ENCODE measurements at regions not wholly inside any gene's neighbourhood (a gene's known extent, or its start where the extent isn't known, plus 50 kb on each side); places are given as distances from the start of the nearest gene placed in this dataset.
"Not testable (repeated sequence)": the region's sequence is repeated elsewhere in the genome, so short reads cannot be mapped to it uniquely, and the experiment has no call there.

GRCh38 chr10:56096226-56096517 is 264.9 kb downstream of the ZWINT start:
- no peak for DNase-seq

GRCh38 chr10:56095506-56096225 is 265.4 kb downstream of the ZWINT start:
- DNase-seq: no peak

GRCh38 chr10:56093645-56094044 is 267.4 kb downstream of the ZWINT start:
- DNase-seq: not testable (repeated sequence)

- no peak for DNase-seq
Measured at GRCh38 chr10:56091872-56092271, 269.2 kb downstream of the ZWINT start.

- no peak for DNase-seq
Measured at GRCh38 chr10:56090914-56091540, 270.0 kb downstream of the ZWINT start.

GRCh38 chr10:56085406-56086122 is 275.5 kb downstream of the ZWINT start:
- no peak for DNase-seq

- no peak for DNase-seq
Measured at GRCh38 chr10:56082169-56082568, 278.9 kb downstream of the ZWINT start.

- DNase-seq: no peak
Measured at GRCh38 chr10:56068473-56069263, 292.4 kb downstream of the ZWINT start.

GRCh38 chr10:56068040-56068439 is 293.0 kb downstream of the ZWINT start:
- DNase-seq: no peak

GRCh38 chr10:56063642-56064041 is 297.4 kb downstream of the ZWINT start:
- no peak for DNase-seq

- no peak for DNase-seq
Measured at GRCh38 chr10:56057860-56058259, 303.2 kb downstream of the ZWINT start.

- no peak for DNase-seq
Measured at GRCh38 chr10:56035489-56035888, 325.6 kb downstream of the ZWINT start.

- no peak for DNase-seq
Measured at GRCh38 chr10:56028298-56029132, 332.5 kb downstream of the ZWINT start.

GRCh38 chr10:56012101-56012500 is 349.0 kb downstream of the ZWINT start:
- DNase-seq: no peak

- no peak for DNase-seq
Measured at GRCh38 chr10:56003555-56003954, 357.5 kb downstream of the ZWINT start.

- DNase-seq: no peak
Measured at GRCh38 chr10:55989188-55989587, 371.9 kb downstream of the ZWINT start.

- DNase-seq: no peak
Measured at GRCh38 chr10:55979203-55979602, 381.9 kb downstream of the ZWINT start.

GRCh38 chr10:55966101-55966500 is 395.0 kb downstream of the ZWINT start:
- no peak for DNase-seq

- DNase-seq: no peak
Measured at GRCh38 chr10:55943403-55943802, 417.7 kb downstream of the ZWINT start.

GRCh38 chr10:55929291-55929690 is 431.8 kb downstream of the ZWINT start:
- no peak for DNase-seq

- DNase-seq: not testable (repeated sequence)
Measured at GRCh38 chr10:55899472-55900147, 461.4 kb downstream of the ZWINT start.

- no peak for DNase-seq
Measured at GRCh38 chr10:55897490-55897921, 463.6 kb downstream of the ZWINT start.

Data from CD4-positive, alpha-beta T cell treated with Interferon alpha-2 for 1 hour (primary cell).